Peyer's patch (tissue), 4 donors: ENCODE measurements at regions not wholly inside any gene's neighbourhood (a gene's known extent, or its start where the extent isn't known, plus 50 kb on each side); places are given as distances from the start of the nearest gene placed in this dataset.

Experiments
- DNase-seq, 3 donors: peaks; one replicate each; pipeline ENCODE4 v3.0.0-alpha.2; 2017 to 2019
- H3K27ac ChIP-seq, 4 donors: fragments of 200-600 bp; sonication (generic); one replicate each; pipeline ENCODE4 v1.5.1; 2016 to 2019
- H3K27me3 ChIP-seq, 2 donors: fragments of 200-600 bp; sonication (generic); one replicate each; pipeline ENCODE4 v1.5.1; 2019
- H3K36me3 ChIP-seq, 3 donors: fragments of 200-600 bp; sonication (generic); one replicate each; pipeline ENCODE4 v1.5.1; 2016 to 2019
- H3K4me1 ChIP-seq, 4 donors: fragments of 200-600 bp; sonication (generic); one replicate each; pipeline ENCODE4 v1.5.1; 2016 to 2019
- H3K4me3 ChIP-seq, 4 donors: fragments of 200-600 bp; sonication (generic); 1 replicate in 3 of 4; 2 replicates in 1 of 4; pipeline ENCODE4 v1.5.1; 2016 to 2019; ENCODE audit warnings: mild to moderate bottlenecking in 1 of 4
- H3K9me3 ChIP-seq, 4 donors: fragments of 200-600 bp; sonication (generic); one replicate each; pipeline ENCODE4 v1.5.1; 2016 to 2019; ENCODE audit warnings: mild to moderate bottlenecking in 1 of 4
- CTCF ChIP-seq, 6 experiments: fragments of 450-650 bp in 4 of 6; fragments of 200-600 bp in 2 of 6; sonication (generic) in 1 of 6; IDR thresholded peaks; one replicate each; pipeline ENCODE4 v1.5.1; 2017 to 2019; ENCODE audit warnings: antibody characterized with exemption in 6 of 6, mild to moderate bottlenecking in 3 of 6, moderate library complexity in 1 of 6
- POLR2A ChIP-seq, 2 donors: fragments of 450-650 bp; IDR thresholded peaks; one replicate each; pipeline ENCODE4 v1.5.1; 2017; ENCODE audit warnings: antibody characterized with exemption in 2 of 2, mild to moderate bottlenecking in 2 of 2, moderate library complexity in 2 of 2

GRCh38 chr15:31740203-31740602 lies 290.1 kb upstream of the CHRNA7 start:
- Histone ChIP-seq H3K4me3 (no peak overlapping the region), H3K4me1 (no peaks in the 10 kb centered on the region), H3K27me3 (no peaks in the 10 kb centered on the region), H3K27ac (no peak overlapping the region), H3K9me3 (peaks cover 0 to 3% (median 0%) of the 10 kb centered on the region in 4 donors), H3K36me3 (no peaks in the 10 kb centered on the region)
- TF ChIP-seq CTCF (IDR thresholded peaks at IDR 0.05), result no peak
- TF ChIP-seq POLR2A (IDR thresholded peaks at IDR 0.05), result no peak
- no peak for DNase-seq

- no peak for TF ChIP-seq CTCF (IDR thresholded peaks at IDR 0.05)
- TF ChIP-seq POLR2A (IDR thresholded peaks at IDR 0.05), result no peak
- no peaks in the 10 kb centered on the region for H3K36me3 ChIP-seq
- no peak for DNase-seq
- H3K27me3 ChIP-seq, result no peaks in the 10 kb centered on the region
- no peak overlapping the region for H3K27ac ChIP-seq
- H3K9me3 ChIP-seq, result peaks cover 0 to 3% (median 0%) of the 10 kb centered on the region in 4 donors
- H3K4me3 ChIP-seq, result no peak overlapping the region
- no peaks in the 10 kb centered on the region for H3K4me1 ChIP-seq
Observed at GRCh38 chr15:31745841-31746240, 284.5 kb upstream of the CHRNA7 start.

GRCh38 chr15:31752065-31752762 lies 278.1 kb upstream of the CHRNA7 start:
- H3K9me3 ChIP-seq, result no peaks in the 10 kb centered on the region
- no peaks in the 10 kb centered on the region for H3K4me1 ChIP-seq
- H3K27me3 ChIP-seq, result no peaks in the 10 kb centered on the region
- H3K36me3 ChIP-seq, result no peaks in the 10 kb centered on the region
- H3K27ac ChIP-seq, result no peak overlapping the region
- DNase-seq, result no peak
- TF ChIP-seq POLR2A (IDR thresholded peaks at IDR 0.05) (no peak), CTCF (IDR thresholded peaks at IDR 0.05) (no peak)
- no peak overlapping the region for H3K4me3 ChIP-seq

GRCh38 chr15:31752905-31753304 lies 277.4 kb upstream of the CHRNA7 start:
- no peaks in the 10 kb centered on the region for H3K27me3 ChIP-seq
- no peaks in the 10 kb centered on the region for H3K36me3 ChIP-seq
- no peak overlapping the region for H3K4me3 ChIP-seq
- no peak overlapping the region for H3K27ac ChIP-seq
- no peak for DNase-seq
- no peaks in the 10 kb centered on the region for H3K4me1 ChIP-seq
- no peaks in the 10 kb centered on the region for H3K9me3 ChIP-seq
- TF ChIP-seq POLR2A (IDR thresholded peaks at IDR 0.05), result no peak
- no peak for TF ChIP-seq CTCF (IDR thresholded peaks at IDR 0.05)

GRCh38 chr15:31758126-31758525 lies 272.2 kb upstream of the CHRNA7 start:
- TF ChIP-seq POLR2A (IDR thresholded peaks at IDR 0.05) (no peak), CTCF (IDR thresholded peaks at IDR 0.05) (no peak)
- H3K36me3 ChIP-seq, result no peaks in the 10 kb centered on the region
- H3K27ac ChIP-seq, result no peak overlapping the region
- H3K4me3 ChIP-seq, result no peak overlapping the region
- H3K9me3 ChIP-seq, result no peaks in the 10 kb centered on the region
- H3K27me3 ChIP-seq, result no peaks in the 10 kb centered on the region
- no peak for DNase-seq
- H3K4me1 ChIP-seq, result no peaks in the 10 kb centered on the region

- no peaks in the 10 kb centered on the region for H3K4me1 ChIP-seq
- no peak for TF ChIP-seq CTCF (IDR thresholded peaks at IDR 0.05)
- TF ChIP-seq POLR2A (IDR thresholded peaks at IDR 0.05), result no peak
Observed at GRCh38 chr15:31768055-31768454, 262.3 kb upstream of the CHRNA7 start.

More at GRCh38 chr15:31768055-31768454, 262.3 kb upstream of the CHRNA7 start:
- no peaks in the 10 kb centered on the region for H3K27me3 ChIP-seq
- no peak overlapping the region for H3K27ac ChIP-seq
- H3K4me3 ChIP-seq, result no peak overlapping the region
- H3K9me3 ChIP-seq, result no peaks in the 10 kb centered on the region
- no peak for DNase-seq
- H3K36me3 ChIP-seq, result no peaks in the 10 kb centered on the region
